ENCODE measurements at regions not wholly inside any gene's neighbourhood (a gene's known extent, or its start where the extent isn't known, plus 50 kb on each side); places are given as distances from the start of the nearest gene placed in this dataset.
"Not testable (repeated sequence)": the region's sequence is repeated elsewhere in the genome, so short reads cannot be mapped to it uniquely, and the experiment has no call there.

- Histone ChIP-seq H3K4me1 (replicated peaks in 1 of 2) (peaks cover 0 to 3% of the 10 kb centered on the region in 2 donors), H3K27ac (no peak overlapping the region), H3K4me3 (no peak overlapping the region)
- in situ Hi-C loops (cut with MboI; ENCODE audit: low pct_unique_long_range_greater_than_20kb in 2 of 9, low sequenced_read_pairs in 9 of 9, unreplicated experiment in 9 of 9) = no loop called here
- WGBS, 10 experiments = 20 to 97% (median 84%) methylated on average over 1 to 3 of the region's 3 CpGs; no CpG with 5 or more reads in 1 of the 10 experiments
- peak in 1 of 8 experiments; percentile 27 for ATAC-seq (replicated peaks in 6 of 8)
These were observed 56.6 kb upstream of the SLC2A1 start for GRCh38 chr1:43015269-43015668.

DNA sequence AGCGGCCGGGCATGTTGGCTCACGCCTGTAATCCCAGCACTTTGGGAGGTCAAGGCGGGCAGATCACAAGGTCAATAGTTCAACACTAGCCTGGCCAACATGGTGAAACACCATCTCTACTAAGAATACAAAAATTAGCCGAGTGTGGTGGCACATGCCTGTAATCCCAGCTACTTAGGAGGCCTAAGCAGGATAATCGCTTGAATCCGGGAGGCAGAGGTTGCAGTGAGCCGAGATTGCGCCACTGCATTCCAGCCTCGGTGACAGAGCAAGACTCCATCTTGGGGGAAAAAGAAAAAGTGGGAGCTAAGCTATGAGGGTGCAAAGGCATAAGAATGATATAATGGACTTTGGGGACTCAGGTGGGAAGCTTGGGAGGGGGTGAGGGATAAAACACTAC, 55.9 kb upstream of the SLC2A1 start:
- H3K4me1 ChIP-seq (replicated peaks in 1 of 2); ATAC-seq (replicated peaks in 6 of 8); H3K4me3 ChIP-seq; H3K27ac ChIP-seq; in situ Hi-C loops (cut with MboI; ENCODE audit: low pct_unique_long_range_greater_than_20kb in 2 of 9, low sequenced_read_pairs in 9 of 9, unreplicated experiment in 9 of 9): not testable (repeated sequence)
- 80 to 100% (median 97%) methylated on average over 1 to 10 of the region's 10 CpGs; no CpG with 5 or more reads in 1 of the 10 experiments for WGBS, 10 experiments

DNA sequence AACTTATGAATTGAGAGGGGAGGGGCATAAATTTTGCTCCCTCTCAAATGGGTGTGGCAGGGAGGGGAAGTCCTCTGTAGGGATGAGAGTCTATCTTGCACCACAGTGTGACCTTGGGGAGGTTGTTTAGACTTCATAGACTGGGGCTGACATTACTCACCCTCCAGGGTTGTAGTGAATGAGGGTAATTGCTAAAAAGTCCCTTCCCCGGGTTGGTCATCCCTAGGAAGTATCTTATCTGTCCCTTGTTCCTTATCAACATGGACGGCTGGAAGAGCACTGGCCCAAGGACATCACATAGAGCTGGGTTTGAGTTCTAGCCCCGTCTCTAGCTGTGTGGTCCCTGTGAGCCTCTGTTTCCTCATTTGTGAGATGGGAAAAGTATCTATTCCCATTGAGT, 52.4 kb upstream of the SLC2A1 start:
- 0 to 83% (median 64%) methylated on average over 1 to 3 of the region's 3 CpGs; no CpG with 5 or more reads in 4 of the 10 experiments for WGBS, 10 experiments
- ATAC-seq (replicated peaks in 6 of 8) = no peak
- in situ Hi-C loops (cut with MboI; ENCODE audit: low pct_unique_long_range_greater_than_20kb in 2 of 9, low sequenced_read_pairs in 9 of 9, unreplicated experiment in 9 of 9) = no loop called here
- Histone ChIP-seq H3K4me3 (no peak overlapping the region), H3K4me1 (replicated peaks in 1 of 2) (peaks cover 33 to 36% of the 10 kb centered on the region in 2 donors), H3K27ac (no peak overlapping the region)

DNA sequence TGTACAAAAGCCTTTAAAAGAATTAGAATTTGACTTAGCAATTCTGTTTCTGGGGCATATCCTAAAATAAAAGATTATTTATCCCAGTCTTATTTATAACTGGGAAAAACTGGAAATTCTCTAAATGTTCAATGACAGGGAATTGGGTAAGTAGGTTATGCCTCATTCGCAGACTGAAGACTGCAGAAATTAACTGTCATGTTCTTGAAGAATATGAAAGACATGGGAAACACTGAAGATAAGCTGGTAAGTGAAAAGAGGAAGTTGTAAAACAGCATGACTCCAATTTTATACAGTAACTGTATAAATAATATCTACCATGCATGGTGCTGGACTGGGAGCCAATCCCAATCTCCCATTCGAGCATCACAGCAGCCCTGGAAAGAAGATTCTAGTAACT, 50.6 kb upstream of the SLC2A1 start:
- Histone ChIP-seq H3K4me3 (no peak overlapping the region), H3K4me1 (replicated peaks in 1 of 2) (peaks cover 42 to 43% of the 10 kb centered on the region in 2 donors), H3K27ac (peak overlapping the region; percentile 84 to 93)
- no peak for ATAC-seq (replicated peaks in 6 of 8)
- in situ Hi-C loops (cut with MboI; ENCODE audit: low pct_unique_long_range_greater_than_20kb in 2 of 9, low sequenced_read_pairs in 9 of 9, unreplicated experiment in 9 of 9) = no loop called here
- 15 to 64% (median 42%) methylated on average over 2 of the region's 2 CpGs; no CpG with 5 or more reads in 2 of the 10 experiments for WGBS, 10 experiments

GRCh38 chr1:43008115-43009060, 49.7 kb upstream of the SLC2A1 start:
- ATAC-seq (replicated peaks in 6 of 8) = peak; percentile 37 to 85 (median 77)
- H3K4me3 ChIP-seq = no peak overlapping the region

More at GRCh38 chr1:43008115-43009060, 49.7 kb upstream of the SLC2A1 start:
- in situ Hi-C loops (cut with MboI; ENCODE audit: low pct_unique_long_range_greater_than_20kb in 2 of 9, low sequenced_read_pairs in 9 of 9, unreplicated experiment in 9 of 9) = no loop called here
- Histone ChIP-seq H3K4me1 (replicated peaks in 1 of 2) (peaks cover 42 to 43% of the 10 kb centered on the region in 2 donors), H3K27ac (peak overlapping the region; percentile 84 to 93)
- 4 to 100% (median 32%) methylated on average over 1 to 22 of the region's 30 CpGs; no CpG with 5 or more reads in 1 of the 10 experiments for WGBS, 10 experiments
